ENCODE measurements at regions not wholly inside any gene's neighbourhood (a gene's known extent, or its start where the extent isn't known, plus 50 kb on each side); places are given as distances from the start of the nearest gene placed in this dataset.
A peak's percentile ranks its signal among the peaks of the same experiment; 100 is the strongest.
"Not testable (repeated sequence)": the region's sequence is repeated elsewhere in the genome, so short reads cannot be mapped to it uniquely, and the experiment has no call there.

DNA sequence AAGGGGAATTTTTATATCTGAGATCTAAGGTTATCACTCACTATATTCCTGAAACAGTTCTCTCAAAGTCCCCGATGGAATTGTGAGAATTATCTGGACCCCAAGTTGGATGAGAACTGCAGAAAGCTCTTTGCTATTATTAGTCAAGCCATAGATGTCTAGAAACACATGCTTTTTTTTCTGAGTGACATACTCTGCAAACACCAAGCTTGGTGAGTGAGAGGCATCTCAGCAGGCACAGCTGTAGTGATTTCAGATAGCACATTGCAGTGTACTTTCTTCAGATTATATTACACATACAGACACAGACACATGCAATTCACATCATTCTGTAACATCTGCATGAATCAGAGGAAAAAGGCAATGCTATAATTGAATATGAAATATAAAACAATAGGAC is 111.1 kb upstream of the UFL1 start:
- TF ChIP-seq, protein P1, sequence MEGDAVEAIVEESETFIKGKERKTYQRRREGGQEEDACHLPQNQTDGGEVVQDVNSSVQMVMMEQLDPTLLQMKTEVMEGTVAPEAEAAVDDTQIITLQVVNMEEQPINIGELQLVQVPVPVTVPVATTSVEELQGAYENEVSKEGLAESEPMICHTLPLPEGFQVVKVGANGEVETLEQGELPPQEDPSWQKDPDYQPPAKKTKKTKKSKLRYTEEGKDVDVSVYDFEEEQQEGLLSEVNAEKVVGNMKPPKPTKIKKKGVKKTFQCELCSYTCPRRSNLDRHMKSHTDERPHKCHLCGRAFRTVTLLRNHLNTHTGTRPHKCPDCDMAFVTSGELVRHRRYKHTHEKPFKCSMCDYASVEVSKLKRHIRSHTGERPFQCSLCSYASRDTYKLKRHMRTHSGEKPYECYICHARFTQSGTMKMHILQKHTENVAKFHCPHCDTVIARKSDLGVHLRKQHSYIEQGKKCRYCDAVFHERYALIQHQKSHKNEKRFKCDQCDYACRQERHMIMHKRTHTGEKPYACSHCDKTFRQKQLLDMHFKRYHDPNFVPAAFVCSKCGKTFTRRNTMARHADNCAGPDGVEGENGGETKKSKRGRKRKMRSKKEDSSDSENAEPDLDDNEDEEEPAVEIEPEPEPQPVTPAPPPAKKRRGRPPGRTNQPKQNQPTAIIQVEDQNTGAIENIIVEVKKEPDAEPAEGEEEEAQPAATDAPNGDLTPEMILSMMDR (IDR thresholded peaks at IDR 0.05): no peak
- TF ChIP-seq POLR2A (IDR thresholded peaks at IDR 0.05): no peak
- no peaks in the 10 kb centered on the region for H3K36me3 ChIP-seq (ENCODE audit: low read depth, missing control alignments)
- H3K27me3 ChIP-seq: no peaks in the 10 kb centered on the region

DNA sequence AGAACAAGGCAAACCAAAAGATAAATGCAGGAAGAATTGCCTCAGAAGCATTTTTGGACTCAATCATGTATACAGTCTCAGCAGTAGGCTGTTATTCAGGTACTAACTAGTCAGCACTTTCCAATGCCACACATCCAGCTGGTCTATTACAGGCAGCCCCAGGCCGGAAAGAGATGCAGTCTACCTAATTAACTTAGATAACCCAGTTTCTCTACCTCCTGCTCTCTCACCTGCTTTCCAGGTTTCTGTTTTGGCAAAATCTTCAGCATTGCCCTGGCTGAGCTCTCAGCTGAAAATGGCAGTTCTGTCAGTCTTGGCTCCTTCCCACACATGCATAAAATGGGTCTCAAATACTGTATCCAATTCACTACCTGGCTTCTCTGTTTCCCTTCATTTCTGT is 101.3 kb upstream of the UFL1 start:
- H3K27ac ChIP-seq: no peak overlapping the region
- intact Hi-C loops (cut with DNase I; ENCODE audit: low total_unique reads): no loop called here
- 77 to 86% methylated on average over 1 of the region's 1 CpG for WGBS, 2 donors
- TF ChIP-seq, protein P1 (IDR thresholded peaks at IDR 0.05): no peak
- TF ChIP-seq POLR2A (IDR thresholded peaks at IDR 0.05): no peak
- H3K27me3 ChIP-seq: no peaks in the 10 kb centered on the region
- DNase-seq: no peak
- no peak overlapping the region for H3K4me3 ChIP-seq
- H3K9me3 ChIP-seq: no peaks in the 10 kb centered on the region
- H3K4me1 ChIP-seq: no peaks in the 10 kb centered on the region
- no peaks in the 10 kb centered on the region for H3K36me3 ChIP-seq (ENCODE audit: low read depth, missing control alignments)

More for the DNA sequence above, 111.1 kb upstream of the UFL1 start:
- Histone ChIP-seq H3K27ac (no peak overlapping the region), H3K9me3 (no peaks in the 10 kb centered on the region), H3K4me3 (no peak overlapping the region), H3K4me1 (no peaks in the 10 kb centered on the region)
- intact Hi-C loops (cut with DNase I; ENCODE audit: low total_unique reads): no loop called here
- DNase-seq: no peak
- 89 to 93% methylated on average over 1 of the region's 1 CpG for WGBS, 2 donors

DNA sequence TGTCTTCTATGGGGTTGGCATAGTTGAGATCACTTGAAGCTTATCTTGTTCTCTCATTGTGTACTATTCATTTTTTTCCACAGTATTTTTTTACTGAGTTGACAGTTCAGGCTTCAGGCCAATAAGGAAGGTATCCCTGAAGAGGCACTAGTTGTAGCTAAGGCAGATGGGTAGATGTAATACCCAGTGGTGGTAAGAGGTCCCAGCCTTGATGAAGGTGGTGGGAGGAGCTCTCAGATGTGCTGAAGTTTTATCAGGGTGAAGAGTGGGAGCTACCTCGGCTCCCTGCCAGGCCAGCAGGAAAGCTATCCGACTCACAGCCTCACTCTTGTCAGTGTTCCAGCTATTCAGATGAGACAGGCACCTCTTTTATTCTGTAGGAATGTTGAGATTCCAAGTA is 87.7 kb upstream of the UFL1 start:
- Histone ChIP-seq H3K27ac (no peak overlapping the region), H3K4me1 (no peaks in the 10 kb centered on the region), H3K4me3 (no peak overlapping the region), H3K9me3 (no peaks in the 10 kb centered on the region), H3K27me3 (no peaks in the 10 kb centered on the region), H3K36me3 (ENCODE audit: low read depth, missing control alignments) (no peaks in the 10 kb centered on the region)
- intact Hi-C loops (cut with DNase I; ENCODE audit: low total_unique reads): no loop called here
- no peak for TF ChIP-seq POLR2A (IDR thresholded peaks at IDR 0.05)
- TF ChIP-seq, protein P1 (IDR thresholded peaks at IDR 0.05): no peak
- peak; percentile 78 for DNase-seq
- 26 to 46% methylated on average over 2 of the region's 2 CpGs for WGBS, 2 donors

DNA sequence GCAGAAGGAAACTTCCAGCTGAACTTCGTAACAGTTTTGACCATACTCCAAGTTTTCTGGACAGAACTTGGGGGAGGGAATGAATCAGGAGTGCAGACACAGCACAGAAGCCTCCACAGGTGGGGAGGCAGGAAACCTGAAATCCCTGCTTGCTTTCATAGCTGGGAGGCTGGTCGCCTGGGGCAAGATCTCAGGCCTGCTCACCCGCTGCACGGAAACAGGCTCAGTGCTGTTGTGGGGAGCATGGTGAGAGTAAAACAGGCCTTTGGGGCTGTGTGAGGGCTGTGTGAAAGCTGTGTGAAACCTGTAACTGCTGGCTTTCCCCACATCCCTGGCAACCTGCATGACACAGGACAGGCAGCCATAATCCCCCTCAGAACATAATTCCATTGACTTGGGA is 85.2 kb upstream of the UFL1 start:
- Histone ChIP-seq H3K27me3 (no peaks in the 10 kb centered on the region), H3K27ac (no peak overlapping the region), H3K9me3 (no peaks in the 10 kb centered on the region), H3K4me1 (no peaks in the 10 kb centered on the region), H3K36me3 (ENCODE audit: low read depth, missing control alignments) (no peaks in the 10 kb centered on the region), H3K4me3 (no peak overlapping the region)
- DNase-seq: no peak
- 39 to 53% methylated on average over 2 to 4 of the region's 4 CpGs for WGBS, 2 donors
- intact Hi-C loops (cut with DNase I; ENCODE audit: low total_unique reads): no loop called here
- TF ChIP-seq, protein P1 (IDR thresholded peaks at IDR 0.05): no peak
- no peak for TF ChIP-seq POLR2A (IDR thresholded peaks at IDR 0.05)

DNA sequence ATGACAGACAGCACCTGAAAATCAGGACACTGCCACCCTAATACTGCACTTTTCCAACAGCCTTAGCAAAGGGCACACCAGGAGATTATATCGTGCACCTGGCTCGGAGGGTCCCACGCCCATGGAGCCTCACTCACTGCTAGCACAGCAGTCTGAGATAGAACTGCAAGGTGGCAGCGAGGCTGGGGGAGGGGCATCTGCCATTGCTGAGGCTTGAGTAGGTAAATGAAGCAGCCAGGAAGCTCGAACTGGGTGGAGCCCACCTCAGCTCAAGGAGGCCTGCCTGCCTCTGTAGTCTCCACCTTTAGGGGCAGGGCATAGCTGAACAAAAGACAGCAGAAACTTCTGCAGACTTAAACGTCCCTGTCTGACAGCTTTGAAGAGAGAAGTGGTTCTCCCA is 84.4 kb upstream of the UFL1 start:
- H3K4me1 ChIP-seq; intact Hi-C loops (cut with DNase I; ENCODE audit: low total_unique reads); H3K36me3 ChIP-seq (ENCODE audit: low read depth, missing control alignments); H3K27ac ChIP-seq; DNase-seq; H3K4me3 ChIP-seq; H3K27me3 ChIP-seq; H3K9me3 ChIP-seq: not testable (repeated sequence)
- WGBS, 2 donors: 80 to 86% methylated on average over 6 of the region's 6 CpGs

All from testis (tissue), 2 donors.